ENCODE measurements at regions not wholly inside any gene's neighbourhood (a gene's known extent, or its start where the extent isn't known, plus 50 kb on each side); places are given as distances from the start of the nearest gene placed in this dataset.

GRCh38 chrX:39875834-39876628 lies 221.7 kb downstream of the BCOR start:
- no peak for DNase-seq (ENCODE audit: low spot score, unreplicated experiment)
- Mint-ChIP-seq H3K4me3 (ENCODE audit: low read depth) (no peak overlapping the region), H3K9me3 (ENCODE audit: low read depth) (peaks cover 3% of the 10 kb centered on the region)

GRCh38 chrX:39877905-39878304 lies 219.9 kb downstream of the BCOR start:
- H3K9me3 Mint-ChIP-seq (ENCODE audit: low read depth), result peaks cover 3% of the 10 kb centered on the region
- H3K27me3 Mint-ChIP-seq, result peaks cover 23% of the 10 kb centered on the region
- no peak overlapping the region for H3K27ac Mint-ChIP-seq
- no peak for DNase-seq (ENCODE audit: low spot score, unreplicated experiment)
- H3K4me1 Mint-ChIP-seq (ENCODE audit: low read depth), result peaks cover 6% of the 10 kb centered on the region
- no peaks in the 10 kb centered on the region for H3K36me3 Mint-ChIP-seq (ENCODE audit: insufficient read depth)
- TF ChIP-seq CTCF (IDR thresholded peaks at IDR 0.05; ENCODE audit: unreplicated experiment), result no peak
- no peak overlapping the region for H3K4me3 Mint-ChIP-seq (ENCODE audit: low read depth)

More at GRCh38 chrX:39875834-39876628, 221.7 kb downstream of the BCOR start:
- Mint-ChIP-seq H3K27ac (no peak overlapping the region), H3K27me3 (peaks cover 23% of the 10 kb centered on the region), H3K4me1 (ENCODE audit: low read depth) (peaks cover 6% of the 10 kb centered on the region), H3K36me3 (ENCODE audit: insufficient read depth) (no peaks in the 10 kb centered on the region)
- no peak for TF ChIP-seq CTCF (IDR thresholded peaks at IDR 0.05; ENCODE audit: unreplicated experiment)

DNA sequence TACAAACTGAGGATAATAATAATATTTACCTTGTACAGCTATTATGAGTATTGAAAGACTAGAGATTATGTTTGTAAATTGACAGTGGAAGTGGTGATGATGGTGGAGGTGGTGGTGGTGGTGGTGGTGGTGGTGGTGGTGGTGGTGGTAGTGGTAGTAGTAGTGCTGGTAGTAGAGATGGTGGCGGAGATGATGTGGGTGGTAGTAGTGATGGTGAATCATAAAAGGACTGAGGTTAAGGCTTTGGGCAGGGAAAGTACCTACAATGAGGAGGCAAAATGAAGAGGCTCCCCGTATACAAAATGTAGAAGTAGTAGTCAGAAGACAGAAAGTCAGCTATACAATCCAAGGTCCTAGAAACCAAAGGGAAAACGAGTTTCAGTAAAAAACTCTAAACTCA lies 214.1 kb downstream of the BCOR start:
- Mint-ChIP-seq H3K27me3 (peaks cover 13% of the 10 kb centered on the region), H3K27ac (no peak overlapping the region), H3K9me3 (ENCODE audit: low read depth) (peaks cover 6% of the 10 kb centered on the region), H3K4me3 (ENCODE audit: low read depth) (no peak overlapping the region), H3K36me3 (ENCODE audit: insufficient read depth) (no peaks in the 10 kb centered on the region), H3K4me1 (ENCODE audit: low read depth) (no peaks in the 10 kb centered on the region)
- DNase-seq (ENCODE audit: low spot score, unreplicated experiment), result no peak
- TF ChIP-seq CTCF (IDR thresholded peaks at IDR 0.05; ENCODE audit: unreplicated experiment), result no peak

DNA sequence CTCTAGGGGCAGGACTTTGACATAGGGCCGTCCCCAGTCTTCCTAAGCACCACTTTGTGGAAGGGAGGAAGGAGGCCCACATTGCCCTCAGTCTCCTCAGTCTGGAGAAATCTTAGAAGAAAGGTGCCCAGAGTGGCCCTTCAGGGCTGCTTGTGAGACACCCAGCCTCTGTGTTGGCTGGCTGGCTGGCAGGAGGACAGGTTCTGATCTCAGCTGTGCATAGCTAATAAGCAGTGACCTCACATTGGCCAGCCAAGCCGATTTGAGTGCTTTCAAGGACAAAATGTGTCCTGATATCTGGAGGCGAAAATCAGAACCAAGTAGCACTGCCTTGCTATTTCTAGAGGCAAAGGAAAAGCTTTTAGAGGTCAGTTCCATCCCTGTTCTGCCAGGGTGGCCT lies 211.5 kb downstream of the BCOR start:
- H3K27ac Mint-ChIP-seq, result no peak overlapping the region
- no peaks in the 10 kb centered on the region for H3K4me1 Mint-ChIP-seq (ENCODE audit: low read depth)
- no peak for DNase-seq (ENCODE audit: low spot score, unreplicated experiment)
- no peak for TF ChIP-seq CTCF (IDR thresholded peaks at IDR 0.05; ENCODE audit: unreplicated experiment)
- peaks cover 6% of the 10 kb centered on the region for H3K9me3 Mint-ChIP-seq (ENCODE audit: low read depth)
- H3K27me3 Mint-ChIP-seq, result peaks cover 10% of the 10 kb centered on the region
- no peaks in the 10 kb centered on the region for H3K36me3 Mint-ChIP-seq (ENCODE audit: insufficient read depth)
- H3K4me3 Mint-ChIP-seq (ENCODE audit: low read depth), result no peak overlapping the region

- H3K36me3 Mint-ChIP-seq (ENCODE audit: insufficient read depth), result no peaks in the 10 kb centered on the region
- TF ChIP-seq CTCF (IDR thresholded peaks at IDR 0.05; ENCODE audit: unreplicated experiment), result no peak
- no peak overlapping the region for H3K27ac Mint-ChIP-seq
- no peak for DNase-seq (ENCODE audit: low spot score, unreplicated experiment)
- peaks cover 3% of the 10 kb centered on the region for H3K9me3 Mint-ChIP-seq (ENCODE audit: low read depth)
- H3K27me3 Mint-ChIP-seq, result peaks cover 10% of the 10 kb centered on the region
- no peak overlapping the region for H3K4me3 Mint-ChIP-seq (ENCODE audit: low read depth)
- H3K4me1 Mint-ChIP-seq (ENCODE audit: low read depth), result no peaks in the 10 kb centered on the region
Observed at GRCh38 chrX:39888730-39889129, 209.0 kb downstream of the BCOR start.
